Activated CD4-positive, alpha-beta T cell treated with anti-CD3 and anti-CD28 coated beads, Interleukin-2, amount 10 ng/mL, durations not matched to agents 7 days and 5 days (primary cell): ENCODE measurements at regions not wholly inside any gene's neighbourhood (a gene's known extent, or its start where the extent isn't known, plus 50 kb on each side); places are given as distances from the start of the nearest gene placed in this dataset.

Source experiments
- CTCF ChIA-PET: fragments of 350-600 bp; sonication (Branson Sonifier 250); formaldehyde crosslinking; loops from one replicate; lab custom pipeline; 2021; ENCODE audit warnings: antibody characterized with exemption; lab: Charles Lee
- POLR2A ChIA-PET: fragments of 350-600 bp; sonication (Branson Sonifier 250); formaldehyde crosslinking; loops from one replicate; lab custom pipeline; 2021; ENCODE audit warnings: antibody characterized with exemption; lab: Charles Lee
- DNase-seq: peaks from one replicate; pipeline ENCODE4 v3.0.0-alpha.2; 2020
- H3K27ac Mint-ChIP-seq: one replicate; pipeline ENCODE4 v1.8.0; 2021; ENCODE audit warnings: mild to moderate bottlenecking, moderate library complexity, mixed read lengths
- H3K27me3 Mint-ChIP-seq: one replicate; pipeline ENCODE4 v1.8.0; 2021; ENCODE audit warnings: mixed read lengths
- H3K36me3 Mint-ChIP-seq: one replicate; pipeline ENCODE4 v1.8.0; 2021; ENCODE audit warnings: low read depth, mixed read lengths
- H3K4me1 Mint-ChIP-seq: one replicate; pipeline ENCODE4 v1.8.0; 2021; ENCODE audit warnings: mixed read lengths
- H3K4me3 Mint-ChIP-seq: one replicate; pipeline ENCODE4 v1.8.0; 2021; ENCODE audit warnings: mild to moderate bottlenecking, moderate library complexity, mixed read lengths
- H3K9me3 Mint-ChIP-seq: one replicate; pipeline ENCODE4 v1.8.0; 2021; ENCODE audit warnings: mixed read lengths

- Mint-ChIP-seq H3K4me3 (no peak overlapping the region), H3K36me3 (peaks cover 7% of the 10 kb centered on the region), H3K4me1 (no peaks in the 10 kb centered on the region), H3K27me3 (peaks cover 2% of the 10 kb centered on the region), H3K27ac (no peak overlapping the region), H3K9me3 (peaks cover 17% of the 10 kb centered on the region)
- CTCF ChIA-PET = no interaction called here
- POLR2A ChIA-PET = no interaction called here
- no peak for DNase-seq
Observed at GRCh38 chr13:111971891-111972780, 94.8 kb upstream of the SOX1 start.

GRCh38 chr13:111973186-111973585, 93.8 kb upstream of the SOX1 start:
- Mint-ChIP-seq H3K4me1 (no peaks in the 10 kb centered on the region), H3K27ac (no peak overlapping the region), H3K4me3 (no peak overlapping the region), H3K27me3 (peaks cover 2% of the 10 kb centered on the region), H3K9me3 (peaks cover 17% of the 10 kb centered on the region), H3K36me3 (peaks cover 7% of the 10 kb centered on the region)
- no peak for DNase-seq
- CTCF ChIA-PET = interaction anchor here (0.5 to 0.6 kb wide), 3 partner anchors 80 to 1576 kb away, joined by 3 to 6 read pairs (median 3); no protein-coding TSS in a partner anchor
- POLR2A ChIA-PET = no interaction called here

GRCh38 chr13:111973605-111974340, 93.2 kb upstream of the SOX1 start:
- DNase-seq = no peak

GRCh38 chr13:111974341-111974640, 92.7 kb upstream of the SOX1 start:
- no peak overlapping the region for H3K4me3 Mint-ChIP-seq
- no peak overlapping the region for H3K27ac Mint-ChIP-seq
- no peak for DNase-seq
- ChIA-PET CTCF (no interaction called here), POLR2A (no interaction called here)
- H3K9me3 Mint-ChIP-seq = peaks cover 17% of the 10 kb centered on the region
- no peaks in the 10 kb centered on the region for H3K4me1 Mint-ChIP-seq
- peaks cover 2% of the 10 kb centered on the region for H3K27me3 Mint-ChIP-seq
- H3K36me3 Mint-ChIP-seq = peaks cover 7% of the 10 kb centered on the region

More at GRCh38 chr13:111973605-111974340, 93.2 kb upstream of the SOX1 start:
- H3K36me3 Mint-ChIP-seq = peaks cover 7% of the 10 kb centered on the region
- peaks cover 17% of the 10 kb centered on the region for H3K9me3 Mint-ChIP-seq
- no peak overlapping the region for H3K27ac Mint-ChIP-seq
- POLR2A ChIA-PET = no interaction called here
- H3K27me3 Mint-ChIP-seq = peaks cover 2% of the 10 kb centered on the region
- no peaks in the 10 kb centered on the region for H3K4me1 Mint-ChIP-seq
- no peak overlapping the region for H3K4me3 Mint-ChIP-seq
- CTCF ChIA-PET = interaction anchor here (0.6 kb wide), 2 partner anchors 530 to 1576 kb away, joined by 3 to 6 read pairs; no protein-coding TSS in a partner anchor

- CTCF ChIA-PET = no interaction called here
- peaks cover 7% of the 10 kb centered on the region for H3K36me3 Mint-ChIP-seq
- H3K27ac Mint-ChIP-seq = no peak overlapping the region
- no peaks in the 10 kb centered on the region for H3K4me1 Mint-ChIP-seq
- POLR2A ChIA-PET = no interaction called here
- H3K4me3 Mint-ChIP-seq = no peak overlapping the region
- peaks cover 2% of the 10 kb centered on the region for H3K27me3 Mint-ChIP-seq
- no peak for DNase-seq
- H3K9me3 Mint-ChIP-seq = peaks cover 17% of the 10 kb centered on the region
Observed at GRCh38 chr13:111975539-111976473, 91.1 kb upstream of the SOX1 start.

- no peak for DNase-seq
- no peak overlapping the region for H3K27ac Mint-ChIP-seq
- CTCF ChIA-PET = no interaction called here
- peaks cover 2% of the 10 kb centered on the region for H3K27me3 Mint-ChIP-seq
- POLR2A ChIA-PET = no interaction called here
- H3K4me3 Mint-ChIP-seq = no peak overlapping the region
- H3K9me3 Mint-ChIP-seq = peaks cover 17% of the 10 kb centered on the region
- H3K36me3 Mint-ChIP-seq = peaks cover 7% of the 10 kb centered on the region
- H3K4me1 Mint-ChIP-seq = no peaks in the 10 kb centered on the region
Observed at GRCh38 chr13:111976474-111977178, 90.3 kb upstream of the SOX1 start.

GRCh38 chr13:111977179-111977506, 89.8 kb upstream of the SOX1 start:
- ChIA-PET CTCF (no interaction called here), POLR2A (no interaction called here)
- Mint-ChIP-seq H3K27ac (no peak overlapping the region), H3K4me1 (no peaks in the 10 kb centered on the region), H3K27me3 (peaks cover 2% of the 10 kb centered on the region), H3K4me3 (no peak overlapping the region), H3K36me3 (peaks cover 7% of the 10 kb centered on the region), H3K9me3 (peaks cover 17% of the 10 kb centered on the region)
- no peak for DNase-seq

GRCh38 chr13:111978546-111978945, 88.4 kb upstream of the SOX1 start:
- Mint-ChIP-seq H3K4me3 (no peak overlapping the region), H3K4me1 (no peaks in the 10 kb centered on the region), H3K27me3 (no peaks in the 10 kb centered on the region), H3K27ac (no peak overlapping the region), H3K36me3 (peaks cover 7% of the 10 kb centered on the region), H3K9me3 (peaks cover 17% of the 10 kb centered on the region)
- DNase-seq = no peak
- POLR2A ChIA-PET = no interaction called here
- CTCF ChIA-PET = no interaction called here

- Mint-ChIP-seq H3K27me3 (peaks cover 5% of the 10 kb centered on the region), H3K36me3 (no peaks in the 10 kb centered on the region), H3K4me1 (no peaks in the 10 kb centered on the region), H3K27ac (no peak overlapping the region), H3K9me3 (peaks cover 3% of the 10 kb centered on the region), H3K4me3 (no peak overlapping the region)
- DNase-seq = no peak
- CTCF ChIA-PET = no interaction called here
- POLR2A ChIA-PET = no interaction called here
Observed at GRCh38 chr13:111980146-111980929, 86.6 kb upstream of the SOX1 start.

- Mint-ChIP-seq H3K27ac (no peak overlapping the region), H3K36me3 (no peaks in the 10 kb centered on the region), H3K9me3 (no peaks in the 10 kb centered on the region), H3K4me1 (no peaks in the 10 kb centered on the region), H3K27me3 (peaks cover 5% of the 10 kb centered on the region), H3K4me3 (no peak overlapping the region)
- ChIA-PET CTCF (no interaction called here), POLR2A (no interaction called here)
- DNase-seq = no peak
Observed at GRCh38 chr13:111981006-111981405, 85.9 kb upstream of the SOX1 start.

- POLR2A ChIA-PET = no interaction called here
- no peak for DNase-seq
- H3K36me3 Mint-ChIP-seq = no peaks in the 10 kb centered on the region
- H3K4me1 Mint-ChIP-seq = no peaks in the 10 kb centered on the region
- no peaks in the 10 kb centered on the region for H3K9me3 Mint-ChIP-seq
- H3K4me3 Mint-ChIP-seq = no peak overlapping the region
- CTCF ChIA-PET = no interaction called here
- no peak overlapping the region for H3K27ac Mint-ChIP-seq
- H3K27me3 Mint-ChIP-seq = peaks cover 5% of the 10 kb centered on the region
Observed at GRCh38 chr13:111981446-111982165, 85.3 kb upstream of the SOX1 start.
